Upper lobe of right lung (tissue), 1 donor: ENCODE measurements at regions not wholly inside any gene's neighbourhood (a gene's known extent, or its start where the extent isn't known, plus 50 kb on each side); places are given as distances from the start of the nearest gene placed in this dataset.

Experiments used
- ATAC-seq: fragments of 200-7000 bp; cut with Tn5 transposase; one replicate; pipeline ENCODE4 v1.9.1; 2020; ENCODE audit warnings: mild to moderate bottlenecking, moderate library complexity
- DNase-seq: peaks from one replicate; pipeline ENCODE4 v3.0.0-alpha.2; 2020
- H3K27ac ChIP-seq: fragments of 200-600 bp; one replicate; pipeline ENCODE4 v1.8.0; 2022
- H3K27me3 ChIP-seq: fragments of 200-600 bp; one replicate; pipeline ENCODE4 v1.8.0; 2022; ENCODE audit warnings: mild to moderate bottlenecking
- H3K36me3 ChIP-seq: fragments of 200-600 bp; one replicate; pipeline ENCODE4 v1.8.0; 2022
- H3K4me1 ChIP-seq: fragments of 200-600 bp; one replicate; pipeline ENCODE4 v1.8.0; 2022
- H3K4me3 ChIP-seq: fragments of 200-600 bp; one replicate; pipeline ENCODE4 v1.8.0; 2022; ENCODE audit warnings: mild to moderate bottlenecking
- H3K9me3 ChIP-seq: fragments of 200-600 bp; one replicate; pipeline ENCODE4 v1.8.0; 2022
- intact Hi-C: fragments of 100-400 bp; cut with DNase I; formaldehyde crosslinking; loops from one replicate; pipeline ENCODE4 v1.11.0; 2022
- TF ChIP-seq, protein P1 (sequence below): fragments of 200-600 bp; IDR thresholded peaks from one replicate; pipeline ENCODE4 v1.8.0; 2022; ENCODE audit warnings: antibody characterized with exemption
- donor health status: DM: no; HTN: yes; CAD: no; lungs with severe emphysema.

GRCh38 chr10:78543749-78544362, 510.2 kb downstream of the RPS24 start:
- TF ChIP-seq, protein P1, sequence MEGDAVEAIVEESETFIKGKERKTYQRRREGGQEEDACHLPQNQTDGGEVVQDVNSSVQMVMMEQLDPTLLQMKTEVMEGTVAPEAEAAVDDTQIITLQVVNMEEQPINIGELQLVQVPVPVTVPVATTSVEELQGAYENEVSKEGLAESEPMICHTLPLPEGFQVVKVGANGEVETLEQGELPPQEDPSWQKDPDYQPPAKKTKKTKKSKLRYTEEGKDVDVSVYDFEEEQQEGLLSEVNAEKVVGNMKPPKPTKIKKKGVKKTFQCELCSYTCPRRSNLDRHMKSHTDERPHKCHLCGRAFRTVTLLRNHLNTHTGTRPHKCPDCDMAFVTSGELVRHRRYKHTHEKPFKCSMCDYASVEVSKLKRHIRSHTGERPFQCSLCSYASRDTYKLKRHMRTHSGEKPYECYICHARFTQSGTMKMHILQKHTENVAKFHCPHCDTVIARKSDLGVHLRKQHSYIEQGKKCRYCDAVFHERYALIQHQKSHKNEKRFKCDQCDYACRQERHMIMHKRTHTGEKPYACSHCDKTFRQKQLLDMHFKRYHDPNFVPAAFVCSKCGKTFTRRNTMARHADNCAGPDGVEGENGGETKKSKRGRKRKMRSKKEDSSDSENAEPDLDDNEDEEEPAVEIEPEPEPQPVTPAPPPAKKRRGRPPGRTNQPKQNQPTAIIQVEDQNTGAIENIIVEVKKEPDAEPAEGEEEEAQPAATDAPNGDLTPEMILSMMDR, result no peak
- no peak overlapping the region for H3K4me3 ChIP-seq

DNA sequence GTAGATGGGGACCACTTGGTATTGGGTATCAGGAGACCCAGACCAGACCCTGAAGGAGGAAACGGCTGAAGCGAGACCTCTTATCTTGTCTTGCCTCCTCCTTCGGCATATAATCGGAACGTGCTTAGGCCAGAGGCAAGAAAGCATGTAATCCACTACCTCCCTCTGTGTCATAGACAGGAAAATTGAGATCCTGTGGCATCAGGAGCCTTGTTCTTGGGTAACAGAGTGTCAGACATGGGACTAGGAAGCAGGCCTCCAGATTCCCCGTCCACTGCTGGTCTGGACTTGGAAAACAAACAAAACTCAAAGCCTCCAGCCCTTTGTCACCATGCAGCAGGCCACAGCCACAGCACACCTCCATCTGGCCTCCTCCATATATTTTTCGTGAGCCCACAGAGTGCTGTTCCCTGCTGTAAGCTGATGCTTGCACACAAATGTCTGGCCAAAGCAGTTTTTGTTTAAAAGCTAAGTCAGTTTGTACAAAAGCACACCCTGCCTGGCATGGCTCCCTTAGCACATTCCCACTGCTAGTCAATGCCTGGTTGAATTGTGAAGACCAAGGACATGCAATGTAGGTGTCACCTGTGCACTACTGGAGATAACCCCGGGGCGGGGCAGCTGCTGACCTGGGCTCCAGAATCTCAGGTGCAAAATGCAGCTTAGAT, 510.9 kb downstream of the RPS24 start:
- no peak for ATAC-seq
- no peak overlapping the region for H3K4me3 ChIP-seq
- TF ChIP-seq, protein P1, result no peak
- peak overlapping the region; percentile 74 for H3K27ac ChIP-seq
- DNase-seq, result no peak
- no peaks in the 10 kb centered on the region for H3K9me3 ChIP-seq
- H3K27me3 ChIP-seq, result no peaks in the 10 kb centered on the region
- H3K4me1 ChIP-seq, result peaks cover 33% of the 10 kb centered on the region
- intact Hi-C loops, result no loop called here
- H3K36me3 ChIP-seq, result no peaks in the 10 kb centered on the region

More at GRCh38 chr10:78543749-78544362, 510.2 kb downstream of the RPS24 start:
- Histone ChIP-seq H3K4me1 (peaks cover 33% of the 10 kb centered on the region), H3K36me3 (no peaks in the 10 kb centered on the region), H3K27ac (peak overlapping the region; percentile 74), H3K27me3 (no peaks in the 10 kb centered on the region), H3K9me3 (no peaks in the 10 kb centered on the region)
- intact Hi-C loops, result no loop called here
- ATAC-seq, result peak; percentile 72
- peak; percentile 65 for DNase-seq

DNA sequence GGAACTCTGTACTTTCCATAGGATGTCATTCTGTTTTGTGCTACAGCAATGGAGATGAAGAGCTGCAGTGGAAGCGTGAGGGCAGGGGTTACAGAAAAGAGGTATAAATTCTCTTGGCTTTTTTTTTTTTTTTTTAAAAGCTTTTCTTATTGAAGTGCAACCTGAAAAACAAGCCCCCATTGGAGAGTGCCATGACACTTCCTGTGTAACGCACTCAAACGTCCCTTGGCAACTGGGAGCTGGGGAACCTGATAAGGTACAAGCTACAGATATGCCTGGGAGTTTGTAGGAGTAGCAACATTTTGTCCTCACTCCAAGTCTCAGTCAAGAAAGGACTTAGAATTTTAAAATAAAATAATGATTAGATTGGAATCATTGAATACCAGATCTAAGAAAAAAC, 512.1 kb downstream of the RPS24 start:
- DNase-seq (no peak), ATAC-seq (no peak)
- H3K4me1 ChIP-seq, result peaks cover 33% of the 10 kb centered on the region
- intact Hi-C loops, result no loop called here
- no peaks in the 10 kb centered on the region for H3K36me3 ChIP-seq
- no peaks in the 10 kb centered on the region for H3K27me3 ChIP-seq
- H3K4me3 ChIP-seq, result no peak overlapping the region
- no peak overlapping the region for H3K27ac ChIP-seq
- H3K9me3 ChIP-seq, result no peaks in the 10 kb centered on the region
- TF ChIP-seq, protein P1, result no peak

- H3K27me3 ChIP-seq, result no peaks in the 10 kb centered on the region
- intact Hi-C loops, result no loop called here
- ATAC-seq (no peak), DNase-seq (no peak)
- H3K4me1 ChIP-seq, result peaks cover 25% of the 10 kb centered on the region
- H3K36me3 ChIP-seq, result no peaks in the 10 kb centered on the region
- no peak overlapping the region for H3K4me3 ChIP-seq
- no peaks in the 10 kb centered on the region for H3K9me3 ChIP-seq
- TF ChIP-seq, protein P1, result no peak
- no peak overlapping the region for H3K27ac ChIP-seq
Measured at GRCh38 chr10:78547397-78547796, 513.7 kb downstream of the RPS24 start.

DNA sequence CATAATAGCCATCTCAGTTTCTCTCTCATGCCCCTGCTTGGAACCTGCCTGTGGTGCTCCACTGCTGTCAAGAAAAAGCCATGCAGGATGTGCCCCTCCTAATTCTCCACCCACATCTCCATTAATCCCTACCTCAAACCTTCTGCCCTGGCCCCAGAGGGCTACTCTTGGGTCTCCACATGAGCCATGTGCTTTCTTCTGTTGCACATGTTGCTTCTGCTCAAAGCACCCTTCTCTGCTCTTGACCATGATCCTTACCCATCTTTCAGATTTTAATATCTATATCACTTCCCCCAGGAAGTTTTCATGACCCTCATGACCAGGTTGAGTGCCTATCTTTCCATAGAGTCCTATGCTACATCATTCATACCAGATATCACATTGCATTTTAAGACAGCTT, 514.2 kb downstream of the RPS24 start:
- no peaks in the 10 kb centered on the region for H3K9me3 ChIP-seq
- no peak overlapping the region for H3K27ac ChIP-seq
- no peaks in the 10 kb centered on the region for H3K27me3 ChIP-seq
- intact Hi-C loops, result no loop called here
- no peak overlapping the region for H3K4me3 ChIP-seq
- TF ChIP-seq, protein P1, result no peak
- ATAC-seq (no peak), DNase-seq (no peak)
- H3K4me1 ChIP-seq, result peaks cover 20% of the 10 kb centered on the region
- no peaks in the 10 kb centered on the region for H3K36me3 ChIP-seq
